GM18909 (cell line): ENCODE measurements at regions not wholly inside any gene's neighbourhood (a gene's known extent, or its start where the extent isn't known, plus 50 kb on each side); places are given as distances from the start of the nearest gene placed in this dataset.

Experiments used
- ATAC-seq: cut with Tn5 transposase; IDR thresholded peaks from one replicate; pipeline ENCODE4 v1.9.1; 2021; ENCODE audit warnings: mild to moderate bottlenecking; ENCODE audit not compliant: unreplicated experiment, poor library complexity

DNA sequence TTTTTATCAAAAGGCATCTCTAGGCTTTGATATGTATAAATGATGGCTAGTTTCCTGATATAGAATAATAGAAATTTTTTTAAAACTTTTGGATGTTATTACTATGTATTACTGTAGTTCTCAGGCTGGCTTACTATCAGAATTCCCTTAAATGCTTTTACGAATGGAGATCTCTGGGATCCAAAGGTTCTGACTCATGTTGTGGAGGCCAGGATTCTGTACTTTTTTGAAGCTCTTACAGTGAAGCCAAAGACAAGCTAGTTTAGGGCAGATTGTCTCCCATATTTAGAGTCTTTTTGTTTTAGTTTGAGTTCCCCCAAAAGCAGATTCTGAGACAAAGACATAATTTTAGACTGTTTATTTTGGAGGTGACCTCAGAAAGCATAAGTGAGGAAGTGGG lies 265.9 kb upstream of the SESN3 start:
- ATAC-seq = no peak

DNA sequence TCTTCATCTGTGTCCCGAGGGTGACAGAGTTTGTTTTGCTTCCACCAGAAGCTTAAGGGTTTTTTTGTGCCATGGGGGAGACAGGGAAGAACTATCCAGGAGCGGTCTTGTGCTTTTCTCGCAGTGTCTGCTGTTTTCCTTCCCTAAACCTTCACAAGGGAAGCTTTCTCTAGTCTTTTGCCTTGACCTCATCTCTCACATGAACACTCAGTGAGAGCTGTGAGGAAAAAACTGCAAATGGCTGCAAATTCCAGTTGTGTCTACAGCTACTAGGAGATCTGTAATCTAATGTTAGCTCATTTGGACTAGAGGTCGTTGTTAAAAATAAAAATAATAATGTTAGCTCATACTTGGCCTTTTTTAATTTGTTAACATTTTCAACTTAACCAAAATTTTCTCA lies 264.7 kb upstream of the SESN3 start:
- no peak for ATAC-seq

DNA sequence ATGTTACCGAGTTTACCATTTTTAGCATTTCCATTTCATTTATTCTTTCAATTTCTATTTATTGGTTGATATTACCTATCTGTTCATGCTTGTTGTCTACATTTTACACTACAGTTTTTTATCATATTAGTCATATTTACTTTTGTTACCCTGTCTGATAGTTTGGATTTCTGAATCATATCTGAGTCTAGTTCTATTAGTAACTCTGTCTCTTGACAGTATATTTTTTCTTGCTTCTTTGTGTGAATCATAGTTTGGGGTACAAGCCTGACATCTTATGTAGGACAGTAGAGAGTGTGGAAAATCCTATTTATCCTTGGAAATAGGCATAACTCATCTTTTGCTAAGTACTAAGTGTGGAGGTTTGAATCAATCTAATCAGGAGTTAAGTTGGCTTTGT lies 263.9 kb upstream of the SESN3 start:
- no peak for ATAC-seq

DNA sequence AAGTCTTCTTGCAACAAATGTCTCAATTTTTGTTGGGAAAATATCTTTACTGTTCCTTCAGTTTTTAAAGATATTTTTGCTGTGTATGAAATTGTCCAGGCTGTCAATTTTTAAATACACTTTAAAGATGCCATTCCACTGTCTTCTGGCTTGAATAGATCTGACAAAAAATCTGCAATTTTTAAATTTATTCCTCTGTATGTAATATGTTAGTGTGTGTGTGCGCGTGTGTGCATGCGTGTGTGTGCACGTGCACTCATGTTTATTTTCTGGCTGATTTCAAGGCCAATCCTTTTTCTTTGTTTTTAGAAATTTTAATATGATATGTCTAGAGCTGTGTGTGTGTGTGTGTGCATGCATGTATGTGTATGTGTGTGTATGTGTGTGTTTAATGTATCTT lies 263.2 kb upstream of the SESN3 start:
- ATAC-seq = no peak

DNA sequence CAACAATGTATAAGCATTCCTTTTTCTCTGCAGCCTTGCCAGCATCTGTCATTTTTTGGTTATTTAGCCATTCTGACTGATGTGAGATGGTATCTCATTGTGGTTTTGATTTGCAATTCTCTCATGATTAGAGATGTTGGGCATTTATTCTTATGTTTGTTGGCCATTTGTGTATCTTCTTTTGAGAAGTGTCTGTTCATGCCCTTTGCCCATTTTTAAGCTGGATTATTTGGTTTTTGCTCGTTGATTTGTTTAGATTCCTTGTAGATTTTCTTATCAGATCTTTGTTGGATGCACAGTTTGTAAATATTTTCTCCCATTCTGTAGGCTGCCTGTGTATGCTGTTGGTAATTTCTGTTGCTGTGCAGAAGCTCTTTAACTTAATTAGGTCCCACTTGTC lies 259.6 kb upstream of the SESN3 start:
- no peak for ATAC-seq

DNA sequence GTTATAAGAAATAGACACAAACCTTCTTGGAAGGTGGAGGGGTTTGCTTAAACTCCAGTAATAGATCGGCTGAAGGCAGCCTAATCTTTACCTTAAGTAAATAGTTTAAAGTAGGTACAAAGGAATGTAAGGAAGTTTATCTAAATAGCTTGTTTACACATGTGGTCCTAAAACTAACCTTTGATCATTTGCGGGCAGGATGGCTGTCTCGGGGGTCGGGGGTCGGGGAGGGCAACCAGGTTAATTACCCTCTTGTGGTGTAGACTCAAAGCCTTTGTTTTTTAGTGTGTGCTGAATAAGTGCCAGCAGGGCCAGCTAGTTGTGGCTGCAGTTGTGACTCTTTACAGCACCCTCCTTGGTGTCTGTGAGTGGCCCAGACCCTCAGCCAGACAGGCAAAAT lies 256.9 kb upstream of the SESN3 start:
- no peak for ATAC-seq

DNA sequence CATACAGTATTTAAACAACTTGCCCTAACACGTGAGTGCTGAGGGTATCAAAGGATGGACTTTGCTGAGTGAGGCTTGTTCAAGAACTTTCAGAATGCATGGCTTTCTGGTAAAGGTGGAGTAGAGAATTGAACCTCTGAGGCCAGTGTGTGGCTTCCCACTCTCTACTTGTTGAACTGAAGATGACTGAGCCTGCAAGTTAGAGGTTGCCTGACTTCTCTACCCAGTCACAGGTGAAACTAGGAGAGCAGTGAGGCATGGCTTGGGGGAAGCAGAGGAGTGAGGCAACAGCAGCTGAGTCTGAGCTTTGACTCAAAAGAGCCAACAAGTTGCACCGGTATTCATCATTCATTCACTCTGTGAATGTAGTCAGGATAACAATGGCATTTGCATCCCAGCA lies 256.4 kb upstream of the SESN3 start:
- ATAC-seq = peak; percentile 100

DNA sequence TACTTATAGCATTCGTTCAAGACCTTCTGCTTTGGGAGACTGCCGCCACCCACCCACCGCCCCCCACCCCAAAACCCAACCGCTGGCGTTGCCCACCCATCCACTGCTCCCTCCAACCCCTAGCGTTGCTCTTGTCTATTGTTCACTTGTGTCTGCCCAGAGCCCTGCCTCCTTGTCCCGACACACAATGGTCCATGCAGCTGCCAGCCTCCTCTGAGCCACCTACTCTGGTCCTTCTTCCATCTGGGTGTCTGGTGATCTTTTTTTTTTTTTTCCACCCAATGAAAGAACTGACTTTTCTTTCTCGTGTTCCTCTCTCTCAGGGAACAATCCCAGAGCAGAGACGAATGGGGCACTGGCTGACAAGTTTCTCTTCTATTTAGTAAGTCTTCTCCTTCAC lies 256.0 kb upstream of the SESN3 start:
- ATAC-seq = no peak

DNA sequence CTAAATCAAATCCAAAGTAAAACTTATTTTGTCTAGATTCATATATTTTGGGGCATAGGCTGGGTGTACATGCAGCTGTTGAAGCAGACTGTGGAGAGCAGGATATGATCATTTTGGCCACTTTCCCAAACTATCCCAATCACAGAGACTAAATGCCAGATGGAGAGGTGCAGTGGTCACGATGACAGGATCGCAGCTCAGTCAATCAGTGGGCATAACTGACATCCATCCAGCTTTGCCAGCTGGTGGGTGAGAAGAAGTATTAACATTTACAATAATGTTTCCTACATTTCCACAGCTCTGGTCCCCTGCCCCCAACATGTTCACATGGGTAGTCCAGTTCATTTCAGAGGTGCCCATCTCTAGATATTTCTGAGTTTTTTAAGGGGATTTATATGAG lies 255.5 kb upstream of the SESN3 start:
- ATAC-seq = no peak

DNA sequence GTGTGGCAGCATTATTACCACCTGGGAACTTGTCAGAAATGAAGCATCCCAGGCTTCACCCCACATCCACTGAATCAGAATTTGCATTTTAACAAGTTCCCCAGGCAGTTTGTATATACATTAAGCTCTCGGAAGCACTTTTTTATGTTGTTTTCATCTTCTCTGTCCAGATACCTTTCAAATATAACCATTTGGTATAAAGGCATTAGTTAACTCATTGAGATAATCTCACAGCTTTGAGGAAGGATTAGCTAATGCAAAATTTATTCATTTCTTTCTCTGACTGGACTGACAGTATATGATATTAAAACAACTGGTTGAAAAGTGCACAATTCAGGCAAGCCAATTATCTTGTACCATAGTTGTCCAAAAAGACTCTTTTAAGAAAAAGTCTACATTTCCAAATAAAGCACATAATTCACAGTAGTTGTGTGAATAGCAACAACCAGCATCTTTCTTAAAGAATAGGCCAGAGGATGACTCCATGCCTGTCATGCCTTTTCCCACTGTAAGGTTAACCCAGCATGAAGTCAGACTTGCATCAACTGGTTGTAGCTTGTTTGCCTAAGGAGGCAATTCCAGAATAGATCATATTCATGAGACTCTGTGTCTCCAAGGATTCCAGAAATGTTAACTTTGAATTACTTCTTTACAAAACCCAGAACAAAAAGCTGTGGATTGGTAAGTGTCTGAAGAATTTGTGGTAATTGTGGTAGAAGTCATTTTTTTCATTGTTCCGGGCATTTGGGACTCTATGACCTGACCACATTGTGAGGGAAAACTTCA lies 254.3 kb upstream of the SESN3 start:
- ATAC-seq = no peak

DNA sequence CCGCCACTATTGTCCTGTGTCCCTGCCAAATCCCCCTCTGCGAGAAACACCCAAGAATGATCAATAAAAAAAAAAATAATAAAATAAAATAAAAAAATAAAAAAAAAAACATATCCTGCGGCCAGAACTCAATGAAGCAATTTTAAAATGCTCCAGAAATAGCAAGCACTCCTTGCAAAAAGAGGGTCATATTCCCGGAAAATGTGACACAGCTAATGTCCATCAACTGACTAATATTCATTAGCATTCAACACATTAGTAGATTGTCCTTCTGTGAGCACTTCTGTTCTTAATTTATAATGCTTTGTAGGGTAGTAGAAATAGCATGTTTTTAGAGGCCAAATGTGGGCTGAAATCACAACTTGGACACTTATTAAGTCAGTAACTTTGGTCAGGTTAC lies 252.3 kb upstream of the SESN3 start:
- ATAC-seq = no peak

DNA sequence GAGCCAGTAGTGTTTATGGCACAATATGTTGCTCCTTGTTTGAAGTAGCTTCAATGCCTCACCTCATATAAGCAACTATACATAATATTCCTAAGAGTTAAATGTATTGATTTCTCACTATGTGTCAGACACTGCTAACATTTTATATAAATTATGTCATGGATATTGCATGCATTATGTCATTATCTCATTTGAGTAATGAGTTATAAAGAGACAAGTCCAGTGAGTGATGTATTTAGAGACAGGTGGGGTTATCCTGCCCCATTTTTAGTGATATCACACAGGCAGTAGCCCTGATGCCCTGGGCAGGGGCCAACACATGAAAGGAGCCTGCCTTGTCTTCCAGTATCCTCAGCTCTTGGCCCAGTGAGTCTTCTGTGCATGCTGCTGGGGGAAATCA lies 247.0 kb upstream of the SESN3 start:
- ATAC-seq = no peak

DNA sequence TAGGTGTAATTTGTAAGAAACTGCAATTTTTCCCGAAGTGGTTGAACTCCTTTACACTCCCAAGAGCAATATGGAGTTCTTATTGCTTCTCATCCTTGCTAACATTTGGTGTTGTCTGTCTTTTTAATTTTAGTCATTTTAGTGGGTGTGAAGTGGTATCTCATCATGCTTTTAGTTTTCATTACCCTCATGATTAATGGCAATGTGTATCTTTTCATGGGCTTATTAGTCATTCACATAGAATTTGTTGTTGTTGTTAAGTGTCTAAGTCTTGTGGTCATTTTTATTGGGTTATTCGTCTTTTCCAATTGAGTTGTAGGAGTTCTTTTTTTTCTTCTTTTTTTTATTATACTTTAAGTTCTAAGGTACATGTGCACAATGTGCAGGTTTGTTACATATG lies 238.3 kb upstream of the SESN3 start:
- ATAC-seq = no peak

DNA sequence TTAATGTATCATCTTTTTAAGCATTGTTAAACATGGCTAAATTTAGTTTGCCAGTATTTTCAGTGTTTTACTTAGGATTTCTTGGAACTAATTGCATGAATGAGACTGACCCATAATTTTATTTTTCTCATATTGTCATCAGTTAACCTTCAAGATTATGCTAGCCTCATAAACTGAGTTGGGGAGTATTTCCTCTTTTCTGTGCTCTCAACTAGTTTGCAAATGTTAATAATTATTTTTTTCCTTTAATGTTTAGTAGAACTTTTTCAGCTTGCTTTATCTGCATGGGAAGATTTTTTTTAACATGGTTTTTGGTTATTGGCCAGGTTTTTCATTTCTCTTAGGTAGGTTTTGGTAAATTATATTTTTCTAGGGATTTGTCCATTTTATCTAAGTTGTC lies 235.4 kb upstream of the SESN3 start:
- ATAC-seq = peak; percentile 65

DNA sequence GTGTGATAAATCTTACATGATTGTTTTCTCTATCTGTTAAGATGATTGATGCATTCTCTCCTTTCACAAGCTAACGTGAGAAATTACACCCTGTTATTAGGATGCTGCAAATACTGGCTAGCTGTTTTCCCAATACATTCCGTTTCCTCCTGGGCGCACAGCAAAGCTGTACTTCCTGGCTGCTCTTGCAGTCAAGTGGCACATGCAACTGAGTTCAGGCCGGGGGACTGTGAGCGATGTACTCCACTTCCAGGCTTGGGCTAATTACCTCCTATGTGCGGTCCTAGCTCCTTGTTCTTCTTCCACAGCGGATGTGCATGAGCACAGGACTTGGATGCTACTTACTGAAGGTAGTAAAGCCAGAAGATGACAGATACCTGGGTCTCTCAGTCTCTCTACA lies 234.9 kb upstream of the SESN3 start:
- ATAC-seq = no peak

DNA sequence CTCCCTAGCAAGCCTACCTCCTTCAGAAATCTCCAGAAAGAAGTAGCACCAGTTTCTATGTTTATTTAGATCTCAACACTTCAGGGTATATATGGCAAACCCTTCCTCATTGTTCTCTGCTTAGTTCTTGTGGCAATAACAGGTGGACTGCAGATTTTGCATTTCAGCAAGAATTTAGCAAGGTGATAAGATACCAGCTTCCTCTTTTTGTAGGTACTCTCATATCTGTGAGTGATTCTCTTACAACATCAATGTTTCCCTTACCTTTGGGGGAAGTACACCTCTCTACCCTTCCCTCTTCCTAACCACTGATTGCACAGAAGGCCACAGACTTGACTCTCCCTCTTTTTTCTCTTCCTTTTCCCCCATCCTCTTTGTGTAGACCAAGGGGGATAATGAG lies 230.9 kb upstream of the SESN3 start:
- ATAC-seq = peak; percentile 55

DNA sequence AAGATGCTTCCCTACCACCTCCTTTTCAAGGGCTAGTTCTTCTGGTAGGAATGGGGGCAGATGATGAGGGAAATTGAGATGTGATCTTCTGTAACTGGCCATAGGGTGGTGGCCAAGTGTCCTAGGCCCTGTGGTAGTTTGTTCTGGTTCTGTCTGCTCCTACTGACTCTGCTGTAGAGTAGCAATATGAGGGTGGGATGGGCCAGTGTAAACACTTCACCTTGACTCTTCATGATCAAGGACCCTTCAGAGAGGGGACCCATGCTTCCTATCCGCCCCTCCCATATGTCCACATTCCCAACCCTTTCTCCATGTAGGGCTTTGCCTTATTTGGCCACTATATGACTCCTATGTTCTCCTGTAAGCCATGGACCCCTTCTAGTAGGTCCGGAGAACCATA lies 230.3 kb upstream of the SESN3 start:
- no peak for ATAC-seq

DNA sequence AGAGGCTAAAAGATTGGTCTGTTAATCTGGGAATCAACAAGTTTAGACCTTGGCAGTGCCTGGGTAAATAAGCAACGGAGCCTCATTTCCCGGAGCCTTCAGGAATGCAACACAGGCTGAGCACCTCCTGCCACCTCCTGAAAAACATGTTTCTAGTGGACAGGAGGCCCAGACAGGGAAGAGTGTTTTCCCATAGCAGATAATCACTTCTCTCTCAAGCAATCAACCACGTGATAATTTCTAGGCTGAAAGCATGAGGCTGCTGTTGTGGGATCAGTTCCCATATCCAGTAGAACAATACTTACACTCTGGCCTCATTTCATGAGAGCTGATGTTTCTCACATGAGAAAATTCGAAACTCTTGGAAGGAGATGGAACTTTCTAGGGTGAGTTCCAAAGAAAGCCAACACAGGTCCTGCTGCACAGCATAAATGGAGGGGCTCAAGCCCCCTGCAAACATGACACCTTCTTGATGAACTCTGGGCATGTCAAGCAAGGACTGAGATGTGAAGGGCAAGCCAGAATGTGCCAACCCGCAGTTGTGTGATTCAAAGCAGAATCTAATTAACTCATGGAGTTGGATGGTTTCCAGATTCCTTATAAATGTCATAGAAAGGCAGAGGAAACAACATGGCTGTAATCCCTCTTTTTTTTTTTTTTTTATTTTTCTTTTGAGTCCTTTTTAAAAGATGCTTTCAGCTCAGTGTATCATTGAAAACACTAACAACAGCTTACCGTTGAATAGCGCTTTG lies 228.5 kb upstream of the SESN3 start:
- no peak for ATAC-seq

DNA sequence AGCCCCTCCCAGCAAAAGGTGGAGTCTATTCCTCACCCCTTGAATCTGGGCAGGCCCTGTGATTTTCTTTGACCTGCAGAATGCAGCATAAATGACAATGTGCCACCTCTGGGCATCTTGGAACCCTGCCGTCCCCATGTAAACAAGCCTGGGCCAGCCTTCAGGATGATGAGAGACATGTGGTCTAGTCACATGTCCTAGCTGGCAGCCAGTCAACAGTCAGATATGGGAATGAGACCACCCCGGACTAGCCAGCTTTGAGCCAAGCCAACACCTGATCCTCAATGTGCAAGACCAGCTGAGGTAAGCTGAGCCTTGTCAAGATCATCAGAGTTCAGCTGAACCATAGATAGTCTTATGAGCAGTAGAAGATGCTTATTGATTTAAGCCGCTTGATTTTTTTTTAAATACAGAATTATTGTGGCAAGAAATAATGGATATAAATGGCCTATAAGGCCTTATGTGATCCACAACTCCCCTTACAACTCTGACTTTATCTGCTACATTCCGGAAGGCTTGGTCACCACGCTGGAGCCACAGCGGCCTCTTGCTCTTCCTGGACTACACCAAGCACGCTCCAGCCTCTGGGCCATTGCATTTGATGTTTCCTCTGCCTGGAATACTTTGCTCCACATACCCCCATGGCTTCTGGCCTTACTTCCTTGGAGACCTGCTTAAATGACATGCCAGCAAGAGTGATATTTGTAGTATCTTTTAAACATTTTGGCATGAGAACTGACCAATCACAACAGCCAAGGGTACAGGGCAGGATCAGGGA lies 225.9 kb upstream of the SESN3 start:
- no peak for ATAC-seq

DNA sequence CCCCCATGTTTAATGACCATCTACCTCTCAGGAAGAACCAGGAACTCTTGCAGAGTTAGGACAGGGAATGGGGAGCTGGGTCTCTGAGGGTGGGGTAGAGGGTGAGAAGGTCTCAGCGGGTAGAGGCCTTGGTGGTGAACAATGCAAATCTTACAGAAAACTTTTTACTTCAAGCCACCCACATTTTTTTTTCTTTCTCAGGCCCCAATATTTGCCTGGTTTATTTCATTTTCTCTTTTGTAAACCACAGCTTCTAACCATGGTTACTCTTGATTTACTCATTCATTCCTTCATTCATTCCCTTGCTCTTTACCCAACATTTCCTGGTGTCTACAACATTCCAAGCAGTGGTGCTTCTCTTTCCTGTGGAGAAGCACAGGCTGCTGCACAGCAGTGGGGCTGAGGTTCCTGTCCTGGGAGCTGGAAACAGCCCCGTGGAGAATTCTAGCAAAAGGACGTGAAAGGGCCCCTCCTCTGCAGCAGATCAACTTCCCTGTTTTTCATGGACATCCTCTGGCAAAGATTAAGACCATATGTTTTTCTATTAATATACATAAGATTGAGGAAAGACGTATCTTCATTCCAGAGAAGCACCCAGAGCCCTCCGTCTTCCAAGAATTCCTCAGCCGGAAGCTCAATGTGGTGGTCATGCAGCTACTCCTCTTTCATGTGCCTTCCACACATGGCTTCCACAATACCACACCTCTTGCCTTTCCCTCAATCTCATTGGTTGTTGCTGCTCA lies 224.4 kb upstream of the SESN3 start:
- peak; percentile 75 for ATAC-seq
